H9 (cell line): ENCODE measurements at regions not wholly inside any gene's neighbourhood (a gene's known extent, or its start where the extent isn't known, plus 50 kb on each side); places are given as distances from the start of the nearest gene placed in this dataset.

Experiments
- DNase-seq: peaks from one replicate; pipeline ENCODE4 v3.0.0-alpha.2; 2017
- H2AFZ ChIP-seq: one replicate; pipeline ENCODE4 v1.6.1; 2013; ENCODE audit warnings: mild to moderate bottlenecking, low read length, control low read depth, moderate library complexity
- H2AK5ac ChIP-seq: 2 replicates; pipeline ENCODE4 v1.6.1; 2013; ENCODE audit warnings: low read length, control low read depth, mixed read lengths; ENCODE audit not compliant: insufficient read length
- H2BK120ac ChIP-seq: one replicate; pipeline ENCODE4 v1.6.1; 2013; ENCODE audit warnings: low read depth, mild to moderate bottlenecking, low read length, control low read depth, inconsistent platforms; ENCODE audit not compliant: poor library complexity, severe bottlenecking
- H2BK12ac ChIP-seq: 2 replicates; pipeline ENCODE4 v1.6.1; 2013; ENCODE audit warnings: low read length, control low read depth, mixed read lengths, low read depth; ENCODE audit not compliant: insufficient read length
- H2BK15ac ChIP-seq: 2 replicates; pipeline ENCODE4 v1.6.1; 2013; ENCODE audit warnings: low read depth, low read length, control low read depth
- H2BK20ac ChIP-seq: one replicate; pipeline ENCODE4 v1.6.1; 2013; ENCODE audit warnings: low read depth, mild to moderate bottlenecking, low read length, control low read depth, inconsistent platforms; ENCODE audit not compliant: poor library complexity, severe bottlenecking
- H2BK5ac ChIP-seq: 2 replicates; pipeline ENCODE4 v1.6.1; 2013; ENCODE audit warnings: low read length, control low read depth, mixed read lengths; ENCODE audit not compliant: insufficient read length
- H3K14ac ChIP-seq: 2 replicates; pipeline ENCODE4 v1.6.1; 2013; ENCODE audit warnings: low read length, control low read depth; ENCODE audit not compliant: insufficient read depth
- H3K18ac ChIP-seq: 2 replicates; pipeline ENCODE4 v1.6.1; 2013; ENCODE audit warnings: low read depth, mild to moderate bottlenecking, mixed read lengths, low read length, control low read depth; ENCODE audit not compliant: insufficient read length
- H3K23ac ChIP-seq: 2 replicates; pipeline ENCODE4 v1.6.1; 2013; ENCODE audit warnings: low read length, control low read depth, mixed read lengths, low read depth; ENCODE audit not compliant: insufficient read length
- H3K23me2 ChIP-seq: 2 replicates; pipeline ENCODE4 v1.6.1; 2013; ENCODE audit warnings: low read depth, mild to moderate bottlenecking, mixed read lengths, low read length, control low read depth; ENCODE audit not compliant: insufficient read length, poor library complexity, severe bottlenecking
- H3K27ac ChIP-seq: 2 replicates; pipeline ENCODE4 v1.5.1; 2013; ENCODE audit warnings: low read length, control low read depth, mixed read lengths, low read depth; ENCODE audit not compliant: insufficient read length
- H3K27me3 ChIP-seq: 2 replicates; pipeline ENCODE4 v1.6.1; 2013; ENCODE audit warnings: low read length, control low read depth, inconsistent platforms; ENCODE audit not compliant: insufficient read depth
- H3K4ac ChIP-seq: 2 replicates; pipeline ENCODE4 v1.6.1; 2013; ENCODE audit warnings: low read depth, mild to moderate bottlenecking, control low read depth, inconsistent platforms, low read length, moderate library complexity
- H3K4me1 ChIP-seq: 2 replicates; pipeline ENCODE4 v1.6.1; 2013; ENCODE audit warnings: low read length, control low read depth, inconsistent platforms; ENCODE audit not compliant: insufficient read depth
- H3K4me2 ChIP-seq: 2 replicates; pipeline ENCODE4 v1.6.1; 2013; ENCODE audit warnings: low read length, control low read depth, mixed read lengths; ENCODE audit not compliant: insufficient read length, insufficient read depth
- H3K56ac ChIP-seq: 2 replicates; pipeline ENCODE4 v1.6.1; 2013; ENCODE audit warnings: low read depth, mild to moderate bottlenecking, mixed read lengths, low read length, control low read depth; ENCODE audit not compliant: insufficient read length
- H3K79me1 ChIP-seq: 2 replicates; pipeline ENCODE4 v1.6.1; 2013; ENCODE audit warnings: low read depth, mild to moderate bottlenecking, moderate library complexity, low read length, control low read depth, inconsistent platforms; ENCODE audit not compliant: insufficient read depth, poor library complexity, severe bottlenecking
- H3K79me2 ChIP-seq: 2 replicates; pipeline ENCODE4 v1.6.1; 2013; ENCODE audit warnings: low read length, control low read depth, inconsistent platforms; ENCODE audit not compliant: insufficient read depth
- H3K9ac ChIP-seq: 2 replicates; pipeline ENCODE4 v1.6.1; 2013; ENCODE audit warnings: low read length, control low read depth, mixed read lengths; ENCODE audit not compliant: insufficient read length; ENCODE audit errors: extremely low read depth
- H3K9me3 ChIP-seq: one replicate; pipeline ENCODE4 v1.6.1; 2013; ENCODE audit warnings: low read depth, low read length, inconsistent platforms; ENCODE audit not compliant: control insufficient read depth
- H3T11ph ChIP-seq: one replicate; pipeline ENCODE4 v1.6.1; 2013; ENCODE audit warnings: mild to moderate bottlenecking, low read length, control low read depth, inconsistent platforms
- H4K20me1 ChIP-seq: one replicate; pipeline ENCODE4 v1.6.1; 2013; ENCODE audit not compliant: control insufficient read depth, insufficient read length, insufficient read depth
- H4K5ac ChIP-seq: 2 replicates; pipeline ENCODE4 v1.6.1; 2013; ENCODE audit warnings: low read depth, mild to moderate bottlenecking, mixed read lengths, low read length, control low read depth; ENCODE audit not compliant: insufficient read length
- H4K8ac ChIP-seq: replicated peaks from 2 replicates; pipeline ENCODE4 v1.6.1; 2013; ENCODE audit warnings: low read length, control low read depth, mixed read lengths, low read depth; ENCODE audit not compliant: insufficient read length
- H4K91ac ChIP-seq: 2 replicates; pipeline ENCODE4 v1.6.1; 2013; ENCODE audit warnings: low read depth, mild to moderate bottlenecking, moderate library complexity, mixed read lengths, low read length, control low read depth; ENCODE audit not compliant: insufficient read length
- H3K27ac Mint-ChIP-seq, 3 experiments: 2 replicates in 2 of 3; 3 replicates in 1 of 3; pipeline ENCODE4 v1.8.0; 2020 to 2021; ENCODE audit warnings: mixed read lengths in 3 of 3, mild to moderate bottlenecking in 1 of 3, moderate library complexity in 1 of 3
- H3K27me3 Mint-ChIP-seq: 2 replicates; pipeline ENCODE4 v1.8.0; 2021; ENCODE audit warnings: low read depth, mild to moderate bottlenecking, moderate library complexity, mixed read lengths
- H3K36me3 Mint-ChIP-seq, 3 experiments: 2 replicates in 2 of 3; 3 replicates in 1 of 3; pipeline ENCODE4 v1.8.0; 2020 to 2021; ENCODE audit warnings: low read depth in 3 of 3, mixed read lengths in 3 of 3; ENCODE audit not compliant: insufficient read depth in 1 of 3
- H3K4me1 Mint-ChIP-seq, 2 experiments: 2 replicates each; pipeline ENCODE4 v1.8.0; 2020; ENCODE audit warnings: mixed read lengths in 2 of 2
- H3K4me3 Mint-ChIP-seq, 2 experiments: 2 replicates in 1 of 2; 3 replicates in 1 of 2; pipeline ENCODE4 v1.8.0; 2020 to 2021; ENCODE audit warnings: mild to moderate bottlenecking in 2 of 2, mixed read lengths in 2 of 2, moderate library complexity in 1 of 2
- H3K9me3 Mint-ChIP-seq, 2 experiments: 2 replicates in 1 of 2; 3 replicates in 1 of 2; pipeline ENCODE4 v1.8.0; 2020; ENCODE audit warnings: mild to moderate bottlenecking in 2 of 2, mixed read lengths in 2 of 2, moderate library complexity in 1 of 2
- TF ChIP-seq, protein P1 (sequence below): fragments of 200-600 bp; sonication (generic); conservative IDR thresholded peaks from 3 replicates; pipeline ENCODE4 v1.8.0; 2021; ENCODE audit warnings: antibody characterized with exemption, mild to moderate bottlenecking

- peaks cover 5 to 6% of the 10 kb centered on the region in 2 experiments; a peak in 3 of 4 replicates for H3K4me1 Mint-ChIP-seq
- DNase-seq: no peak
- Histone ChIP-seq H2AK5ac (no peak overlapping the region), H4K5ac (no peak overlapping the region), H2AFZ (no peak overlapping the region), H2BK12ac (no peak overlapping the region), H2BK120ac (no peak overlapping the region), H3K27me3 (no peaks in the 10 kb centered on the region), H3K79me2 (no peaks in the 10 kb centered on the region), H3K56ac (no peak overlapping the region), H3K9ac (no peak overlapping the region), H3K9me3 (no peaks in the 10 kb centered on the region), H4K20me1 (no peaks in the 10 kb centered on the region), H2BK15ac (no peak overlapping the region), H3K4ac (no peak overlapping the region), H3K23me2 (no peaks in the 10 kb centered on the region), H4K91ac (no peak overlapping the region), H3K23ac (no peak overlapping the region), H3K18ac (no peak overlapping the region), H3K79me1 (no peaks in the 10 kb centered on the region), H3K4me1 (no peaks in the 10 kb centered on the region), H2BK5ac (no peak overlapping the region), H3K4me2 (no peak overlapping the region), H4K8ac (no peak overlapping the region), H3K27ac (no peak overlapping the region), H3T11ph (no peak overlapping the region), H3K14ac (no peak overlapping the region), H2BK20ac (no peak overlapping the region)
- no peaks in the 10 kb centered on the region; a peak in 1 of 7 replicates for H3K36me3 Mint-ChIP-seq
- no peaks in the 10 kb centered on the region for H3K27me3 Mint-ChIP-seq
- H3K9me3 Mint-ChIP-seq: peaks cover 0 to 8% of the 10 kb centered on the region in 2 experiments; a peak in 2 of 5 replicates
- TF ChIP-seq, protein P1, sequence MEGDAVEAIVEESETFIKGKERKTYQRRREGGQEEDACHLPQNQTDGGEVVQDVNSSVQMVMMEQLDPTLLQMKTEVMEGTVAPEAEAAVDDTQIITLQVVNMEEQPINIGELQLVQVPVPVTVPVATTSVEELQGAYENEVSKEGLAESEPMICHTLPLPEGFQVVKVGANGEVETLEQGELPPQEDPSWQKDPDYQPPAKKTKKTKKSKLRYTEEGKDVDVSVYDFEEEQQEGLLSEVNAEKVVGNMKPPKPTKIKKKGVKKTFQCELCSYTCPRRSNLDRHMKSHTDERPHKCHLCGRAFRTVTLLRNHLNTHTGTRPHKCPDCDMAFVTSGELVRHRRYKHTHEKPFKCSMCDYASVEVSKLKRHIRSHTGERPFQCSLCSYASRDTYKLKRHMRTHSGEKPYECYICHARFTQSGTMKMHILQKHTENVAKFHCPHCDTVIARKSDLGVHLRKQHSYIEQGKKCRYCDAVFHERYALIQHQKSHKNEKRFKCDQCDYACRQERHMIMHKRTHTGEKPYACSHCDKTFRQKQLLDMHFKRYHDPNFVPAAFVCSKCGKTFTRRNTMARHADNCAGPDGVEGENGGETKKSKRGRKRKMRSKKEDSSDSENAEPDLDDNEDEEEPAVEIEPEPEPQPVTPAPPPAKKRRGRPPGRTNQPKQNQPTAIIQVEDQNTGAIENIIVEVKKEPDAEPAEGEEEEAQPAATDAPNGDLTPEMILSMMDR: no peak
- H3K4me3 Mint-ChIP-seq: no peak overlapping the region
- H3K27ac Mint-ChIP-seq: no peak overlapping the region
Observed at GRCh38 chr2:40531359-40531758, 79.5 kb upstream of the SLC8A1 start.
